SKM-1 (cell line): ENCODE measurements at regions not wholly inside any gene's neighbourhood (a gene's known extent, or its start where the extent isn't known, plus 50 kb on each side); places are given as distances from the start of the nearest gene placed in this dataset.
"Not testable (repeated sequence)": the region's sequence is repeated elsewhere in the genome, so short reads cannot be mapped to it uniquely, and the experiment has no call there.

ENCODE experiments used
- DNase-seq: peaks from one replicate; lab custom pipeline; 2025; ENCODE audit not compliant: unreplicated experiment; lab: John Stamatoyannopoulos, UW

DNA sequence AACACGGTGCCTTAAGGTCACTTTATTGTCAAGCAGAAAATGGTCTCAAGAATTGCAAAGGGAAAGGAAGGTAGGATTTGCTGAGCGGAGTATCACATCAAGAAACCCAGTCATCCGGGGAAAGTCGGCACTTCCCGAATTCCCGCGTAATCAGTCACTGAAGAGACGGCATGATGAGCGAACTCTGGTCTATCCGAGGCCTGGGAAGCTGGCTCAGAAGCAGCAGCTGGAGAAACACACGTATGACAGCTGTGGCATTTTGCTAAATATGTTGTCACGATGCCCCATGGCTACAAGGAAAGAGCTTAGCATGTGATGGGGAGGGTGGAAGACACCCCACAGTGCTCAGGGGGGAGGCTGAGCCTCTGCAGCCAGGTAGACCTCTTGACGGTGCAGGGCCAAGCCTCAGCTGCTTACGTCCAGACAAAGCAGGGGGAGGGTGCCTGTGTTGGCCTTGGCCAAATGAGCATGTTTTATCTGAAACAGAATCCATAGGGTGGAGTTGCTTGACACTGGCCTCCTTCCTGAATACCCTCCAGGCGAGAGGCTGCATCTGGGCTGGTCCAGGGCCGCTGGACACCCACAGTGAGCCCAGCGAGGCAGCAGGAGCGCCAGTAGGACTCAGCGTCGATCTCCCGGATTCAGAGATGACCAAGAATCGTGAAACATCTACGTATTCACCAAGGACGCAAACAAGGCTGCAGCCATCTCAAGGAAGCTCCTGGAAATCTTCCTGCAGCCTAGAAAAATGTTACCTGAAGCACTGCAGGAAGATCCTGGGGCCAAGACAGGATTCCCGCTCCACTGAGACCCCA lies 118.8 kb upstream of the AFDN start:
- no peak for DNase-seq

- DNase-seq: no peak
These were observed 118.1 kb upstream of the AFDN start for GRCh38 chr6:167708501-167709094.

DNA sequence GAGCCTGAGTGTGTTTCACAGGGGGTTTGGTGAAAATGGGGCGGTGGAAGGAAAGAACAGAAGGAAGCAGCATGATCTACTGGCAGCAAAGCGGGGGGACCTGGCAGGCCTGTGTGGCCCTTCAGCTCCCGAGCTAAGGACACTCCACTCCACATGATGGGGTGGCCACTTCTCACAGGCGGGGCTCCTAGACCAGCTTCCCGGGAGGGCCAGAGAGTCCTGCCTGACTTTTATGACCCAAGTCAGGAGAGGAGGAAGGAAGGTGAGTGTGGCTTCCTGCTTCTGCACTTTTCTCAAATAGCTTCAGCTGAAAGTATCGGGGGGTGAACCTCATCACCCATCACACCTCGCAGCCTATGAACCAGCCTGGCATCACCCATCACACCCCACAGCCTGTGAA lies 117.5 kb upstream of the AFDN start:
- DNase-seq: no peak

- DNase-seq: not testable (repeated sequence)
These were observed 116.9 kb upstream of the AFDN start for GRCh38 chr6:167709776-167710336.

GRCh38 chr6:167710363-167710920 lies 116.3 kb upstream of the AFDN start:
- no peak for DNase-seq

DNA sequence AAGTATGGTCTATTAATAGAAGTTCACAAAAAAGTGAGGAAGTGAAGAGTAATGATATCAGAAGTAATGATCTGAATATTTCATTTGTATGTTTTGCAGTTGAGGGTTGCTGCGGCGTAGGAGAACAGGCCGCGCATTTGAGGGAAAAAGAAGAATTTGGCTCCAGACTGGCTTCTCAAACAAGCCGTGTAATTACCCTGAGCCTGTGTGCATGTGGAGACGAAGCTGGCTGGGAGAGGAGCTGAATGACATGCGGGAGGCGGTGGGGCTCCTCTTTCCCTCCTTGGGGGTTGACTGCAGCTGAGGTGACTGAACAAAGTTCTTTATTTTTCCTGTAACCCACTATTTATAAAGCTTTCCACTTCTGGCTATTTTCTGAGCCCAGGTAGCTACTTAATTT lies 115.5 kb upstream of the AFDN start:
- no peak for DNase-seq

DNA sequence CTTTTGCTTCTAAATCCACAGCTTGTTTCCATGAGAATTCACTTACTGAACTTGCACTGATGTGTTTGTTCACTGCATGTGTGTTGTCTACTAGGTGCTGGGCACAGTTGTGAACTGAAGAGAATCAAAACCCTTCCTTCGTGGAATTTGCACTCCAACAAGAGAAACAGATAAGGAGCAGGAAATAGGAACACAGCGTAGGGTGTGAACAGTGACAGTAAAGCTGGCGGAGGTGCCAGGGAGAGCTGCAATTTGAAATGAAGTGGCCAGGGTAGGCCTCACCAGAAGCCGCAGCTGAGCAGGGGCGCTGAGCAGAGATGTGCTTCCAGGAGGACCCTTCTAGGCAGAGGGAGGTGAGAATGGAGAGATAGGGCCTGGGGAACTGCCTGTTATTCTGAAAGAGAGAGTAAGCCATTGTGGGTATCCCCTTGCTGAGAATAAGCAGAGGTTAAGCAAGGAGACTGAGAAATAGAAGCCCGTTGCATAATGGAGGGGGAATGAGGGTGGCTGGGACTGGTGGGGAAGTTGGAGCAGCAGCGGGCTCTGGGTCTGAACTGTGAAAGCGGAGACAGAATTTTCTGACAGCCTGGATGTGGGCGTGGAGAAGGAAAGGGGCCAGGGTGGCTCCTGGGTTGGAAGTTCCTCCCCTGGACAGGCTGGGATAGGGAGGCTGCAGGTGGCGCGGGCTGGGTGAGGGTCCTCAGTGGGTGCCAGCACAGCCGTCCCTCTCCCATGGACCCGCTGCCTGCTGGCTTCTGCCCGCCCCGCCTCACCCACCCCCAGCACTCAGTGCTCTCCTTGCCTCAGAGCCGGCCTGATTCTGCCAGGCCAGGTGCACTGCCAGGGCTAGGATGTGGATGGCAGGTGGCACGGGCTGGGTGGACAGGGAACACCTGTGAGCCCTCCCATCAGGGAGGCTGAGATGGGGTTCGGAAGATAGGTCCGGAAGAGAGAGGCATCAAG lies 114.7 kb upstream of the AFDN start:
- no peak for DNase-seq

DNA sequence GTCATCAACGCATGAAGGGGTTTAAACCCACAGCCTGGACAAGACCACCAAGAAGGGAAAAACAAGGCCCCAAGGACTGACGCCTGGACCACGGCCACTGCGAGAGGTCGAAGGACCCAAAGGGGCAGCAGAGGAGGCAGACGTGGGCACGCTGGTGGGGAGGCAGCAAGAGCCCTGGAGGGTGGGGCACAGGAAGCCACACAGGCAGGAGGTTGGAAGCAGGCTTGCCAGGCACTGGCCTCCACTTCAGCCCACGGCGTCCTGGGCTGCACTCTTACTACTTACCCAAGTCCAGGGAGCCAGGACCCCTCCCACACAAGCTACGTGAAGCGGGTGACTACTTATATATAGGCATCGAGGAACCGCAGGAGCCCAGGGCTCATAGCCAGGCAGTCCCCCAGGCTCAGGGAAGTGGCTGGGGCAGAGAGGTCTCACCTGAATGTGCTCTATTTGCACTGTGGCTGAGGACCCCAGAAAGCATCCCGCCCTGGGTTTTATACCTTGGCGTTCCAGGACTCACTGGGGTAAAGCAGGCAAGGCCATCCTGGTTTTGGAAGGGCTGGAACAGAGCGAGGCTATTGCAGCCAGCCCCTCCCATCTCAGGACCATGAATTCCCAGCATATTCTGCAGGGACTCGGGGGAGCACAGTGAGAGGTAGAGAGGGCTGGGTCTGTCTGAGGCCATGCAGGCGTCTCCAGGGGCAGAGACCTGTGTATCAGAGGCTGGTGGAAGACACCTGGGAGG lies 113.8 kb upstream of the AFDN start:
- no peak for DNase-seq

DNA sequence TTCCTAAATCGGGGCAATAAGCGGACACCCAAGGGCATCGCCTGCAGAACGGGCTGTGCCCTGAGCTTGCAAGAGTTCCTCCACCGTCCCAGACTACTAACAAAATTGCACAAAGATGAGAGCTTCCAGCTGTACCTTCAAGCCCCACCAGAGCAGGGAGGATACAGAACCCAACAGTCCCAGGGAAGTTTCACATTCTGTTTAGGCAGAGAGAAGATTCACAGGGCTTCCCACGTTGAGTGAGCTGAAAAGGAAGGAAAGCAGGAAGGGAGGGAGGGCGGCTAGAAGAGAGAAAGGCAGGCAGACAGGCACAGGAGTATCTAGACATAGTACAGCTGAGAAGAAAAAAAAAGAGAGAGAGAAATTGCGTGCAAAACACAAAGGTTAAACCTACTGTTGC lies 112.6 kb upstream of the AFDN start:
- DNase-seq: no peak

DNA sequence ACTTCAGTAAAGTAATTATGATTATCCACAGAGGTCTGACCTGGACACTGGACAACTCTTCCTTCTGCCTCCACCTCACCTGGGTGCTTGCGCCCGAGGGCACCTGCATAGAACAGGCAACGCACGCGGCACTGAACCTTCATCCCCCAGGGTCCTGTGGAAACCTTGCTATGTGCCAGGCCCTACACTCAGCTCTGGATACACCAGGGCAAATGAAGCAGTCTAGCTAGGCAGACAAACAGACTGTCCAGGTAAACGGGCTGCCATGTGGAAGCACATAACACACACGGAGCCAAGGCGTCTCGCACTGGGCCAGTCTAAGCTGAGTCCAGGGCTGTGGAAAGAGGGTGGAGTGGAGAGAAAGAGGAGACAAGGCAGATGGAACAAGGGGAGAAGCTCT lies 109.3 kb upstream of the AFDN start:
- no peak for DNase-seq

DNA sequence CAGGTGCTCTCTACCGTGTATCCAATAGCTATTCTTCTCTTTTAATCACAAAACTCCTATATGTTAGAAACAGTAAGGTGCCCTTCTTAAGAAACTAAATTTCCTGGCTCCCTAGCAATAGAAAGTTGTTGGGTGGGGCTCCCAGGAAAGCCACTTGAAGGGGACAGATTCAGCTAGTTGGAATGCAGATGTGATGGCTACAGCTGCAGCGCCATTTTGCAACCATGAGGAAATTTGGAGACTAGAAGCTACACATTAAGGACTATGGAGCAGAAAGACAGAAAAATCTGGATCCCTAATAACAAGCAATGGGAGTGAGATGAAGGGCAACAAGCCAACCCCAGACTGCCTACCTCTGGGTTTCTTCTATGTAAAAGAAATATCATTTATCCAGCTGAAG lies 108.8 kb upstream of the AFDN start:
- DNase-seq: no peak

GRCh38 chr6:167719920-167720319 lies 106.8 kb upstream of the AFDN start:
- DNase-seq: no peak

DNA sequence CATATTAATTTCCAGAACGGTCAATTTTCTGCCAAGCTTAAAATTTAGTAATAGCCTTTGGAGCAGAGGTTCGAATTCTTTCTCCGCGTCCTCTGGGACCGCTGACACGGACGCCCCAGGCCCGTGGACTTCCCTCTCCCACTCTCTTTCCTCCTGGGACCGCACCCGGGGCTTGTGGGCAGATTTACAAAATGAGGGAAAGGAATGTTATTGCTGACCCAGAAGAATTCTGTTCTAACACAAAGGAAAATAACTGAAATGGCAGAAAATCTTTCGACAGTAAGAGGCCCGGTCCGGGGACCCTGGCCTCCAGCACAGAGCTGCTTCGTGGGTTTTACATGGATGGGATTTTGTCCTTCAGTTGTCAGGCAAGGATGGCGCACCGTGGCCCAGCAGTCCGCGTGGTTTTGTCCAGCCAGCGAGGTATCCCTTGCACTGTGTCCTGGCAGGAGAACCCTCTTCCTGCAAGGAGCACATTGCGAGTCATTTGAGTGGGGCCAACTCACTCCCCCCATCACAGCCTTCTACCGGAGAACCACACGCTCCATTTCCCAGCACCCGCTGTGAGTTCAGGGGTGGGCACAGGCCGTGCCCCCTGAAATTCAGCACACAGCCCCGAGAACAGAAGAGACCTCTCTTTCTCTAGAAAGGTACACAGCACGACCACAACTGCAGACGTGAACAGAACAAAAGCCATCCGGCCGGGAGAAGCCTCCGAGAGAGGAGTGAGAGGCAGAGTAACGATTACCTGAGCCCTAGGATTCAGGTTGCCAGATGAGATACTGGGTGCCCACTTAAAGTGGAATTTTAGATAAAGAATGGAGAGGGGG lies 106.0 kb upstream of the AFDN start:
- no peak for DNase-seq

DNA sequence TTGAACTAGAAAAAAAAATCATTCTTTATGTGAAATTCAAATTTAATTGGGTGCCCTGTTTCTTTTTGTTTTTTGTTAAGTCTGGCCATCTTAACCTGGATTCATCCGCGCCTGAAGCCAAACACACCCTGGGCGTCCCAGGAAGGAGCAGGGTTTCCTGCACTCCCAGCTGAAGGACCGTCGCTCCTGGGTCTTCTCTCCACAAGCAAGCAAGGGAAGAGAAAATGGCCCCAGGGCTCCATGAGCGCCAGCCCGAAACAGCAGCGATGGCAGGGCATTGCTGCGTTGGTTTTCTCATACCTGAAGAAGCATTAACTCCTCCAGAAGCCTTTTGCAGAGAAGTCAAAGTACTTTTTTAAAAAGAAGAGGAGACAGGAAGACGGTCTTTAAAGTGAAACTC lies 105.4 kb upstream of the AFDN start:
- DNase-seq: no peak

- no peak for DNase-seq
These were observed 103.9 kb upstream of the AFDN start for GRCh38 chr6:167722634-167723309.

GRCh38 chr6:167726043-167726621 lies 100.6 kb upstream of the AFDN start:
- DNase-seq: no peak

DNA sequence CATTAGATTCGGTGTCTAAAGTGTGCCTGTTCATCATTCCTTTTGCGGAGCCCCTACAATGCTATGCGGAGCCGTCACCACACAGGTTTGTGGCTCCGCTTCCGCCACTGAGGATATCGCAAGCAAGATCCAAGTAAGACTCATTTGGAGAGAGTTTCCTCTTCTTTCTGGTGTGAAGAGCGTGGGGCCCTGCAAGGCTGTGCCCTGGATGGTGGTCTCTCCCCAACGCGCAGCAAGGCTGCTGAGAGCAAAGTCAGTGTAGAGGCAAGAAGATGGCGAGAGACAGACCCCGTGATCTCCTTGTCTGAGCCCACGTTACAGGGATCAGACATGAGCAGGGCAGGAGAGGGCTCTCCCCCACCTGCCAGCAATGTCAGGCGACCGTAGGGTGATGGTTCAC lies 96.3 kb upstream of the AFDN start:
- DNase-seq: no peak

DNA sequence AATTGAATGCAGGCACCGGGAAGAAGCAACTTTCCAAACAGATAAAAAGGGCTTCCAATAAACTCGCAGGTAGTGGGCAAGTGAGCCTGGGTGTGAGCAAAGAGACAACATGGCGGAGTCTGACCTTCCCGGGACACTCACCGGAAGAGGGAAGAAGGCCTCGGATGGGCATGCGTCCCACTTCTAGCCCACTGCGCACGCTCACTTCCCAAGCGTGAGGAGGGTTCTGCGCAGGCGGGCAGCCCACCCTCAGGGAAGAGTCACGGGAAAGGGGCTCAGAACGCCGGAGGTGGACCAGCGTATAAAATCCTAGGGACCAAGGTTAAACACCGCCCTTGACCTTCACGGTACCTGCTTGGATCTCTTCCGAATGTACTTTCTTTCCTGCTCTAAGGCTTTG lies 95.5 kb upstream of the AFDN start:
- no peak for DNase-seq
